ENCODE measurements at regions not wholly inside any gene's neighbourhood (a gene's known extent, or its start where the extent isn't known, plus 50 kb on each side); places are given as distances from the start of the nearest gene placed in this dataset.
"Not testable (repeated sequence)": the region's sequence is repeated elsewhere in the genome, so short reads cannot be mapped to it uniquely, and the experiment has no call there.

GRCh38 chr18:45341454-45341853 is 273.8 kb upstream of the SLC14A2 start:
- Histone ChIP-seq H3K4me3 (ENCODE audit: low read length) (no peak overlapping the region), H3K4me2 (ENCODE audit: low read depth, low read length, poor library complexity, severe bottlenecking) (no peak overlapping the region), H4K20me1 (ENCODE audit: insufficient read depth, low read depth, low read length) (no peaks in the 10 kb centered on the region), H2AFZ (ENCODE audit: low read length) (no peak overlapping the region), H3K27me3 (ENCODE audit: low read length) (no peaks in the 10 kb centered on the region), H3K9me3 (ENCODE audit: low read length) (no peaks in the 10 kb centered on the region), H3K79me2 (ENCODE audit: low read length) (no peaks in the 10 kb centered on the region), H3K9me2 (replicated peaks; ENCODE audit: insufficient read depth, low read length) (no peaks in the 10 kb centered on the region), H3K27ac (ENCODE audit: low read length) (no peak overlapping the region), H3K9ac (ENCODE audit: low read length) (no peak overlapping the region), H3K4me1 (ENCODE audit: low read length) (no peaks in the 10 kb centered on the region), H3K36me3 (ENCODE audit: insufficient read depth, low read length) (no peaks in the 10 kb centered on the region)
- no peak for DNase-seq

- Histone ChIP-seq H3K9me2 (replicated peaks; ENCODE audit: insufficient read depth, low read length) (no peaks in the 10 kb centered on the region), H4K20me1 (ENCODE audit: insufficient read depth, low read depth, low read length) (no peaks in the 10 kb centered on the region), H3K4me3 (ENCODE audit: low read length) (no peak overlapping the region), H3K27ac (ENCODE audit: low read length) (no peak overlapping the region), H3K4me1 (ENCODE audit: low read length) (no peaks in the 10 kb centered on the region), H3K4me2 (ENCODE audit: low read depth, low read length, poor library complexity, severe bottlenecking) (no peak overlapping the region), H3K9me3 (ENCODE audit: low read length) (no peaks in the 10 kb centered on the region), H3K36me3 (ENCODE audit: insufficient read depth, low read length) (no peaks in the 10 kb centered on the region), H3K9ac (ENCODE audit: low read length) (no peak overlapping the region), H3K27me3 (ENCODE audit: low read length) (no peaks in the 10 kb centered on the region), H2AFZ (ENCODE audit: low read length) (no peak overlapping the region), H3K79me2 (ENCODE audit: low read length) (no peaks in the 10 kb centered on the region)
- no peak for DNase-seq
These were observed 273.1 kb upstream of the SLC14A2 start for GRCh38 chr18:45342166-45342565.

- no peak overlapping the region for H3K27ac ChIP-seq (ENCODE audit: low read length)
- no peak overlapping the region for H3K9ac ChIP-seq (ENCODE audit: low read length)
- H4K20me1 ChIP-seq (ENCODE audit: insufficient read depth, low read depth, low read length): no peaks in the 10 kb centered on the region
- H3K4me2 ChIP-seq (ENCODE audit: low read depth, low read length, poor library complexity, severe bottlenecking): no peak overlapping the region
- no peak overlapping the region for H3K4me3 ChIP-seq (ENCODE audit: low read length)
- H3K9me3 ChIP-seq (ENCODE audit: low read length): no peaks in the 10 kb centered on the region
- H3K79me2 ChIP-seq (ENCODE audit: low read length): no peaks in the 10 kb centered on the region
- no peak overlapping the region for H2AFZ ChIP-seq (ENCODE audit: low read length)
- no peaks in the 10 kb centered on the region for H3K27me3 ChIP-seq (ENCODE audit: low read length)
- no peaks in the 10 kb centered on the region for H3K36me3 ChIP-seq (ENCODE audit: insufficient read depth, low read length)
- no peak for DNase-seq
- H3K9me2 ChIP-seq (replicated peaks; ENCODE audit: insufficient read depth, low read length): no peaks in the 10 kb centered on the region
- no peaks in the 10 kb centered on the region for H3K4me1 ChIP-seq (ENCODE audit: low read length)
These were observed 272.6 kb upstream of the SLC14A2 start for GRCh38 chr18:45342653-45343052.

- H3K27ac ChIP-seq (ENCODE audit: low read length): no peak overlapping the region
These were observed 271.9 kb upstream of the SLC14A2 start for GRCh38 chr18:45343365-45343764.

GRCh38 chr18:45344680-45345079 is 270.6 kb upstream of the SLC14A2 start:
- H3K4me3 ChIP-seq (ENCODE audit: low read length); H3K79me2 ChIP-seq (ENCODE audit: low read length); H3K9me2 ChIP-seq (replicated peaks; ENCODE audit: insufficient read depth, low read length); H3K27me3 ChIP-seq (ENCODE audit: low read length); H3K9me3 ChIP-seq (ENCODE audit: low read length); H4K20me1 ChIP-seq (ENCODE audit: insufficient read depth, low read depth, low read length); H3K4me2 ChIP-seq (ENCODE audit: low read depth, low read length, poor library complexity, severe bottlenecking); H3K4me1 ChIP-seq (ENCODE audit: low read length); H3K27ac ChIP-seq (ENCODE audit: low read length); DNase-seq; H3K36me3 ChIP-seq (ENCODE audit: insufficient read depth, low read length); H3K9ac ChIP-seq (ENCODE audit: low read length): not testable (repeated sequence)
- H2AFZ ChIP-seq (ENCODE audit: low read length): 0 out of 2 replicates have a peak overlapping the region, but pooled peaks have one; percentile 7

More at GRCh38 chr18:45343365-45343764, 271.9 kb upstream of the SLC14A2 start:
- Histone ChIP-seq H3K9me2 (replicated peaks; ENCODE audit: insufficient read depth, low read length) (no peaks in the 10 kb centered on the region), H3K9me3 (ENCODE audit: low read length) (no peaks in the 10 kb centered on the region), H3K79me2 (ENCODE audit: low read length) (no peaks in the 10 kb centered on the region), H3K4me2 (ENCODE audit: low read depth, low read length, poor library complexity, severe bottlenecking) (no peak overlapping the region), H3K27me3 (ENCODE audit: low read length) (no peaks in the 10 kb centered on the region), H3K4me1 (ENCODE audit: low read length) (no peaks in the 10 kb centered on the region), H3K36me3 (ENCODE audit: insufficient read depth, low read length) (no peaks in the 10 kb centered on the region), H3K9ac (ENCODE audit: low read length) (no peak overlapping the region), H2AFZ (ENCODE audit: low read length) (no peak overlapping the region), H3K4me3 (ENCODE audit: low read length) (no peak overlapping the region), H4K20me1 (ENCODE audit: insufficient read depth, low read depth, low read length) (no peaks in the 10 kb centered on the region)
- no peak for DNase-seq

- H3K9me2 ChIP-seq (replicated peaks; ENCODE audit: insufficient read depth, low read length): no peaks in the 10 kb centered on the region
- no peaks in the 10 kb centered on the region for H4K20me1 ChIP-seq (ENCODE audit: insufficient read depth, low read depth, low read length)
- H3K27ac ChIP-seq (ENCODE audit: low read length): no peak overlapping the region
- H2AFZ ChIP-seq (ENCODE audit: low read length): no peak overlapping the region
- no peak overlapping the region for H3K4me3 ChIP-seq (ENCODE audit: low read length)
- no peaks in the 10 kb centered on the region for H3K36me3 ChIP-seq (ENCODE audit: insufficient read depth, low read length)
- H3K9me3 ChIP-seq (ENCODE audit: low read length): no peaks in the 10 kb centered on the region
- H3K4me2 ChIP-seq (ENCODE audit: low read depth, low read length, poor library complexity, severe bottlenecking): no peak overlapping the region
- no peaks in the 10 kb centered on the region for H3K4me1 ChIP-seq (ENCODE audit: low read length)
- no peaks in the 10 kb centered on the region for H3K27me3 ChIP-seq (ENCODE audit: low read length)
- no peak for DNase-seq
- H3K9ac ChIP-seq (ENCODE audit: low read length): no peak overlapping the region
- no peaks in the 10 kb centered on the region for H3K79me2 ChIP-seq (ENCODE audit: low read length)
These were observed 266.3 kb upstream of the SLC14A2 start for GRCh38 chr18:45349019-45349418.

GRCh38 chr18:45349467-45349866 is 265.8 kb upstream of the SLC14A2 start:
- Histone ChIP-seq H4K20me1 (ENCODE audit: insufficient read depth, low read depth, low read length) (no peaks in the 10 kb centered on the region), H3K79me2 (ENCODE audit: low read length) (no peaks in the 10 kb centered on the region), H3K9me3 (ENCODE audit: low read length) (no peaks in the 10 kb centered on the region), H2AFZ (ENCODE audit: low read length) (no peak overlapping the region), H3K4me2 (ENCODE audit: low read depth, low read length, poor library complexity, severe bottlenecking) (no peak overlapping the region), H3K9ac (ENCODE audit: low read length) (no peak overlapping the region), H3K27me3 (ENCODE audit: low read length) (no peaks in the 10 kb centered on the region), H3K27ac (ENCODE audit: low read length) (no peak overlapping the region), H3K36me3 (ENCODE audit: insufficient read depth, low read length) (no peaks in the 10 kb centered on the region), H3K4me3 (ENCODE audit: low read length) (no peak overlapping the region), H3K9me2 (replicated peaks; ENCODE audit: insufficient read depth, low read length) (no peaks in the 10 kb centered on the region), H3K4me1 (ENCODE audit: low read length) (no peaks in the 10 kb centered on the region)
- no peak for DNase-seq

GRCh38 chr18:45350404-45351156 is 264.7 kb upstream of the SLC14A2 start:
- no peaks in the 10 kb centered on the region for H3K27me3 ChIP-seq (ENCODE audit: low read length)
- no peak for DNase-seq
- peaks cover under 1% of the 10 kb centered on the region; the same call in 1 of the 2 replicates for H3K4me1 ChIP-seq (ENCODE audit: low read length)
- no peak overlapping the region for H3K9ac ChIP-seq (ENCODE audit: low read length)
- H3K36me3 ChIP-seq (ENCODE audit: insufficient read depth, low read length): no peaks in the 10 kb centered on the region
- no peak overlapping the region for H3K27ac ChIP-seq (ENCODE audit: low read length)
- no peaks in the 10 kb centered on the region for H4K20me1 ChIP-seq (ENCODE audit: insufficient read depth, low read depth, low read length)
- H3K4me2 ChIP-seq (ENCODE audit: low read depth, low read length, poor library complexity, severe bottlenecking): no peak overlapping the region
- H3K4me3 ChIP-seq (ENCODE audit: low read length): no peak overlapping the region
- no peaks in the 10 kb centered on the region for H3K9me2 ChIP-seq (replicated peaks; ENCODE audit: insufficient read depth, low read length)
- no peaks in the 10 kb centered on the region for H3K9me3 ChIP-seq (ENCODE audit: low read length)
- no peak overlapping the region for H2AFZ ChIP-seq (ENCODE audit: low read length)
- H3K79me2 ChIP-seq (ENCODE audit: low read length): no peaks in the 10 kb centered on the region

All from Karpas-422 (cell line).